H1 (cell line): ENCODE measurements at regions not wholly inside any gene's neighbourhood (a gene's known extent, or its start where the extent isn't known, plus 50 kb on each side); places are given as distances from the start of the nearest gene placed in this dataset.

Experiments
- CTCF ChIA-PET: fragments of 300-600 bp; sonication (Branson Sonifier 250); formaldehyde crosslinking; loops from one replicate; lab custom pipeline; 2021; ENCODE audit not compliant: partially characterized antibody; lab: Charles Lee
- POLR2A ChIA-PET: fragments of 300-600 bp; sonication (Branson Sonifier 250); formaldehyde crosslinking; loops from one replicate; lab custom pipeline; 2021; ENCODE audit warnings: inconsistent platforms; ENCODE audit not compliant: partially characterized antibody; lab: Charles Lee
- DNase-seq, 2 experiments: peaks; one replicate each; pipeline versions ENCODE4 v3.0.0 to v3.0.0-alpha.2; 2010 to 2022; ENCODE audit warnings: low spot score in 2 of 2, low read depth in 1 of 2, mixed read lengths in 1 of 2
- FAIRE-seq: peaks from 2 replicates; lab custom pipeline; 2011; peaks lifted over from hg19 to GRCh38; lab: Jason Lieb, UNC
- H2AFZ ChIP-seq: 2 replicates; pipeline ENCODE4 v1.8.1; 2012; ENCODE audit warnings: low read length, inconsistent platforms
- H2AK5ac ChIP-seq: 2 replicates; pipeline ENCODE4 v1.6.1; 2013; ENCODE audit warnings: low read depth, low read length
- H2BK120ac ChIP-seq: replicated peaks from 2 replicates; pipeline ENCODE3; 2013; ENCODE audit warnings: low read depth, low read length, inconsistent platforms
- H2BK12ac ChIP-seq: 2 replicates; pipeline ENCODE4 v1.6.1; 2013; ENCODE audit warnings: low read depth, low read length
- H2BK15ac ChIP-seq: 2 replicates; pipeline ENCODE4 v1.6.1; 2013; ENCODE audit warnings: low read length
- H2BK20ac ChIP-seq: 2 replicates; pipeline ENCODE4 v1.6.1; 2013; ENCODE audit warnings: low read length
- H2BK5ac ChIP-seq: 2 replicates; pipeline ENCODE4 v1.6.1; 2013; ENCODE audit warnings: low read depth, low read length
- H3K14ac ChIP-seq: 2 replicates; pipeline ENCODE4 v1.6.1; 2013; ENCODE audit warnings: inconsistent platforms; ENCODE audit not compliant: insufficient read length
- H3K18ac ChIP-seq: 2 replicates; pipeline ENCODE4 v1.6.1; 2013; ENCODE audit warnings: low read length; ENCODE audit errors: extremely low read depth
- H3K23ac ChIP-seq: 2 replicates; pipeline ENCODE4 v1.6.1; 2013; ENCODE audit warnings: inconsistent platforms; ENCODE audit not compliant: insufficient read length
- H3K23me2 ChIP-seq: 2 replicates; pipeline ENCODE4 v1.6.1; 2013; ENCODE audit warnings: low read depth, low read length
- H3K27ac ChIP-seq: 2 replicates; pipeline ENCODE4 v1.6.1; 2011; ENCODE audit warnings: low read depth, low read length, inconsistent platforms
- H3K27me3 ChIP-seq, 4 experiments: replicated peaks in 1 of 4; 1 replicate in 1 of 4; 2 replicates in 3 of 4; pipeline versions ENCODE4 v1.6.1 to v1.8.1; 2011 to 2013; ENCODE audit warnings: low read length in 3 of 4, mild to moderate bottlenecking in 3 of 4, inconsistent platforms in 2 of 4, mixed read lengths in 2 of 4, moderate library complexity in 1 of 4; ENCODE audit not compliant: control insufficient read depth in 3 of 4, insufficient read depth in 3 of 4; ENCODE audit errors: extremely low read depth in 1 of 4
- H3K36me3 ChIP-seq, 4 experiments: 2 replicates each; pipeline versions ENCODE4 v1.6.1 to v1.8.1; 2011 to 2013; ENCODE audit warnings: mild to moderate bottlenecking in 4 of 4, low read length in 3 of 4, moderate library complexity in 2 of 4, control low read depth in 1 of 4, inconsistent platforms in 1 of 4; ENCODE audit not compliant: insufficient read depth in 4 of 4, control insufficient read depth in 2 of 4
- H3K4ac ChIP-seq: replicated peaks from 2 replicates; pipeline ENCODE3; 2013; ENCODE audit warnings: low read length, low read depth, mixed read lengths, inconsistent platforms; ENCODE audit not compliant: insufficient read length
- H3K4me1 ChIP-seq, 4 experiments: replicated peaks in 1 of 4; 1 replicate in 1 of 4; 2 replicates in 3 of 4; pipeline versions ENCODE4 v1.6.1 to v1.8.1; 2011 to 2013; ENCODE audit warnings: low read length in 3 of 4, inconsistent platforms in 2 of 4, mixed read lengths in 1 of 4; ENCODE audit not compliant: insufficient read depth in 4 of 4, control insufficient read depth in 3 of 4
- H3K4me2 ChIP-seq, 2 experiments: 2 replicates each; pipeline versions ENCODE4 v1.6.1 to v1.8.1; 2011 to 2013; ENCODE audit warnings: low read depth in 2 of 2, low read length in 2 of 2, control low read depth in 1 of 2, inconsistent platforms in 1 of 2, mild to moderate bottlenecking in 1 of 2; ENCODE audit not compliant: insufficient read depth in 1 of 2
- H3K4me3 ChIP-seq, 4 experiments: fragments of 200-600, 300-600 bp in 1 of 4; sonication (generic), shearing (Covaris generic), sonication (Bioruptor Twin) in 1 of 4; 2 replicates each; pipeline versions ENCODE4 v1.5.1 to v1.8.1; 2011 to 2016; ENCODE audit warnings: low read length in 4 of 4, low read depth in 3 of 4, control low read depth in 2 of 4, inconsistent platforms in 2 of 4, mild to moderate bottlenecking in 2 of 4, mixed read lengths in 1 of 4, moderate library complexity in 1 of 4; ENCODE audit not compliant: insufficient read depth in 2 of 4; ENCODE audit errors: extremely low read depth in 1 of 4
- H3K56ac ChIP-seq: replicated peaks from 2 replicates; pipeline ENCODE3; 2013; ENCODE audit warnings: low read depth, mild to moderate bottlenecking, mixed read lengths, low read length, inconsistent platforms; ENCODE audit not compliant: insufficient read length
- H3K79me1 ChIP-seq: 2 replicates; pipeline ENCODE4 v1.6.1; 2013; ENCODE audit warnings: low read depth, low read length, control low read depth
- H3K79me2 ChIP-seq, 2 experiments: 2 replicates each; pipeline versions ENCODE4 v1.6.1 to v1.8.1; 2012 to 2013; ENCODE audit warnings: low read length in 2 of 2, mild to moderate bottlenecking in 2 of 2, inconsistent platforms in 1 of 2; ENCODE audit not compliant: insufficient read depth in 2 of 2, control insufficient read depth in 1 of 2
- H3K9ac ChIP-seq, 4 experiments: replicated peaks in 1 of 4; 1 replicate in 1 of 4; 2 replicates in 3 of 4; pipeline versions ENCODE4 v1.6.1 to v1.8.1; 2011 to 2013; ENCODE audit warnings: low read depth in 3 of 4, low read length in 3 of 4, control low read depth in 2 of 4, mild to moderate bottlenecking in 2 of 4, moderate library complexity in 2 of 4, inconsistent platforms in 1 of 4; ENCODE audit errors: extremely low read depth in 1 of 4
- H3K9me3 ChIP-seq, 2 experiments: 2 replicates each; pipeline versions ENCODE4 v1.6.1 to v1.8.1; 2012 to 2013; ENCODE audit warnings: mild to moderate bottlenecking in 2 of 2, moderate library complexity in 2 of 2, control low read depth in 1 of 2, inconsistent platforms in 1 of 2, low read depth in 1 of 2, low read length in 1 of 2, mixed read lengths in 1 of 2; ENCODE audit not compliant: insufficient read depth in 2 of 2
- H4K20me1 ChIP-seq, 2 experiments: replicated peaks in 1 of 2; 2 replicates each; pipeline versions ENCODE3 to v1.8.1; 2011 to 2013; ENCODE audit warnings: inconsistent platforms in 2 of 2, low read length in 2 of 2, mild to moderate bottlenecking in 1 of 2; ENCODE audit not compliant: insufficient read depth in 2 of 2, control insufficient read depth in 1 of 2
- H4K5ac ChIP-seq: 2 replicates; pipeline ENCODE4 v1.6.1; 2013; ENCODE audit warnings: low read length, low read depth, mixed read lengths, inconsistent platforms; ENCODE audit not compliant: insufficient read length
- H4K8ac ChIP-seq: 2 replicates; pipeline ENCODE4 v1.8.0; 2013; ENCODE audit warnings: mild to moderate bottlenecking, moderate library complexity, low read length, inconsistent platforms; ENCODE audit not compliant: insufficient read depth; ENCODE audit errors: extremely low read depth
- H4K91ac ChIP-seq: replicated peaks from 2 replicates; pipeline ENCODE3; 2013; ENCODE audit warnings: low read length, mixed read lengths, inconsistent platforms; ENCODE audit not compliant: insufficient read length
- BCL11A ChIP-seq, 2 experiments: IDR thresholded peaks; one replicate each; pipeline ENCODE4 v1.6.1; 2011; ENCODE audit warnings: low read depth in 2 of 2, low read length in 2 of 2, mild to moderate bottlenecking in 2 of 2
- CHD2 ChIP-seq: IDR thresholded peaks from 2 replicates; pipeline ENCODE4 v1.6.1; 2012; ENCODE audit warnings: low read length, improper control_type of control experiment
- EGR1 ChIP-seq: IDR thresholded peaks from 2 replicates; pipeline ENCODE4 v1.6.1; 2011; ENCODE audit warnings: low read depth, low read length, borderline replicate concordance
- EP300 ChIP-seq, 2 experiments: IDR thresholded peaks; 1 replicate in 1 of 2; 2 replicates in 1 of 2; pipeline ENCODE4 v1.6.1; 2011 to 2012; ENCODE audit warnings: low read depth in 2 of 2, low read length in 2 of 2, mild to moderate bottlenecking in 2 of 2, borderline replicate concordance in 1 of 2, inconsistent platforms in 1 of 2, moderate library complexity in 1 of 2
- GABPA ChIP-seq: IDR thresholded peaks from 2 replicates; pipeline ENCODE4 v1.6.1; 2011; ENCODE audit warnings: mild to moderate bottlenecking, low read length, moderate library complexity, borderline replicate concordance; ENCODE audit not compliant: insufficient read depth
- HDAC2 ChIP-seq, 2 experiments: fragments of 300-600 bp in 1 of 2; sonication (generic) in 1 of 2; IDR thresholded peaks; 2 replicates each; pipeline ENCODE4 v1.6.1; 2011 to 2012; ENCODE audit warnings: low read depth in 2 of 2, low read length in 2 of 2, mild to moderate bottlenecking in 2 of 2, moderate library complexity in 2 of 2, borderline replicate concordance in 1 of 2, inconsistent platforms in 1 of 2
- JUN ChIP-seq: IDR thresholded peaks from 2 replicates; pipeline ENCODE4 v1.6.1; 2011; ENCODE audit warnings: low read depth, mild to moderate bottlenecking, improper control_type of control experiment, low read length
- MAFK ChIP-seq: IDR thresholded peaks from 2 replicates; pipeline ENCODE4 v1.6.1; 2012; ENCODE audit warnings: low read depth, mild to moderate bottlenecking, improper control_type of control experiment, low read length
- RNF2 ChIP-seq: fragments of 200-900, 300-1000 bp; sonication (generic); IDR thresholded peaks from 2 replicates; pipeline ENCODE4 v1.7.1; 2016; ENCODE audit warnings: borderline replicate concordance, low read depth, mild to moderate bottlenecking, antibody characterized with exemption, low read length; ENCODE audit not compliant: poor library complexity, severe bottlenecking; ENCODE audit errors: missing control alignments
- RXRA ChIP-seq: IDR thresholded peaks from 2 replicates; pipeline ENCODE4 v1.6.1; 2011; ENCODE audit warnings: low read depth, mild to moderate bottlenecking, low read length, moderate library complexity; ENCODE audit not compliant: insufficient read depth
- SAP30 ChIP-seq: fragments of 300-600 bp; sonication (generic); IDR thresholded peaks from 2 replicates; pipeline ENCODE4 v1.7.1; 2012; ENCODE audit warnings: low read length, moderate library complexity, mild to moderate bottlenecking, inconsistent platforms; ENCODE audit not compliant: insufficient read depth, insufficient replicate concordance
- TAF7 ChIP-seq: optimal IDR thresholded peaks from 2 replicates; pipeline ENCODE3; 2011; ENCODE audit warnings: low read depth, mild to moderate bottlenecking, inconsistent platforms, low read length, moderate library complexity, borderline replicate concordance
- WGBS, 2 experiments: shearing (Covaris generic) in 1 of 2; methylation state at CpG; one replicate each; pipeline versions ENCODE4 v1.1.6 to v1.1.7; 2013 to 2015; ENCODE audit warnings: low lambda C conversion rate in 2 of 2, mixed read lengths in 2 of 2, inconsistent platforms in 1 of 2, low coverage in 1 of 2, missing lambda C conversion rate in 1 of 2; ENCODE audit not compliant: insufficient replicate concordance in 2 of 2, insufficient coverage in 1 of 2, insufficient read length in 1 of 2; ENCODE audit errors: extremely low coverage in 1 of 2, missing lambda C conversion rate in 1 of 2; 5-methylcytosine and 5-hydroxymethylcytosine counted together
- TF ChIP-seq, protein P1 (sequence below): IDR thresholded peaks from 2 replicates; pipeline ENCODE4 v1.6.1; 2012; ENCODE audit warnings: inconsistent platforms

DNA sequence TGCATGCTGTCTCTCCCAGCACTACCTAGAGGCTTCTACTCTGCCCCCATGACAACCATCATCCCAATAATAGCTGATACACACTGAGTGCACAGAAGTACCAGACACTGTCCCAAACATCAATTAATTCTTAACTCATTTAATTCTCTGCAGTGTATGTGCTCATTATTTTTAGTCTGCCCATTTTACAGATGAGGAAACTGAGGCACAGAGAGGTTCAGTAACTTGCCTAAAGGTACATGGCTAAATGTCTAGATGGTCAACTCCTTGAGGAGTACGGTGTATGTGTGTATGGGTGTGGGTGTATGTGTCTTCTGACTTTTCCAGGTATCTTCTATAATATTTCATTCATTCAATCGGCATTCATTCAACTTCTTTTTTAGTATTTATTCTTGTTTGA, 407.9 kb downstream of the SOX9 start:
- H3K23me2 ChIP-seq: no peaks in the 10 kb centered on the region; the same call in 1 of the 2 replicates
- H2BK15ac ChIP-seq: no peak overlapping the region
- no peak overlapping the region for H3K27ac ChIP-seq
- no peaks in the 10 kb centered on the region for H3K79me1 ChIP-seq
- H3K79me2 ChIP-seq: no peaks in the 10 kb centered on the region
- H2AK5ac ChIP-seq: no peak overlapping the region
- H4K5ac ChIP-seq: no peak overlapping the region
- no peak overlapping the region for H3K4me3 ChIP-seq
- no peak overlapping the region for H2BK5ac ChIP-seq
- H2AFZ ChIP-seq: no peak overlapping the region
- H3K9me3 ChIP-seq: no peaks in the 10 kb centered on the region
- ChIA-PET CTCF (interaction anchor here (1.1 to 2.3 kb wide), 3 partner anchors 11 to 139 kb away, joined by 3 to 9 read pairs (median 3); no protein-coding TSS in a partner anchor), POLR2A (no interaction called here)
- H4K20me1 ChIP-seq: no peaks in the 10 kb centered on the region
- H2BK120ac ChIP-seq: no peak overlapping the region
- FAIRE-seq (no peak), DNase-seq (no peak)
- H3K4me1 ChIP-seq: no peaks in the 10 kb centered on the region
- H4K91ac ChIP-seq: no peak overlapping the region
- no peak overlapping the region for H3K14ac ChIP-seq
- H2BK12ac ChIP-seq: no peak overlapping the region
- H3K4ac ChIP-seq: no peak overlapping the region
- no peak overlapping the region for H4K8ac ChIP-seq
- no peak overlapping the region for H3K56ac ChIP-seq
- H3K4me2 ChIP-seq: no peak overlapping the region
- 92% methylated on average over 2 of the region's 2 CpGs; no CpG with 5 or more reads in 1 of the 2 experiments for WGBS, 2 experiments
- no peaks in the 10 kb centered on the region for H3K36me3 ChIP-seq
- H3K18ac ChIP-seq: no peak overlapping the region
- H2BK20ac ChIP-seq: no peak overlapping the region
- H3K27me3 ChIP-seq: no peaks in the 10 kb centered on the region
- H3K9ac ChIP-seq: no peak overlapping the region
- no peak overlapping the region for H3K23ac ChIP-seq
- TF ChIP-seq TAF7: no peak
- no peak for TF ChIP-seq BCL11A (IDR thresholded peaks at IDR 0.05; ENCODE audit: low read depth in 2 of 2, low read length in 2 of 2)
- TF ChIP-seq GABPA: no peak
- TF ChIP-seq RNF2: no peak
- TF ChIP-seq, protein P1, sequence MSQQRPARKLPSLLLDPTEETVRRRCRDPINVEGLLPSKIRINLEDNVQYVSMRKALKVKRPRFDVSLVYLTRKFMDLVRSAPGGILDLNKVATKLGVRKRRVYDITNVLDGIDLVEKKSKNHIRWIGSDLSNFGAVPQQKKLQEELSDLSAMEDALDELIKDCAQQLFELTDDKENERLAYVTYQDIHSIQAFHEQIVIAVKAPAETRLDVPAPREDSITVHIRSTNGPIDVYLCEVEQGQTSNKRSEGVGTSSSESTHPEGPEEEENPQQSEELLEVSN: no peak
- TF ChIP-seq RXRA: no peak
- TF ChIP-seq SAP30: no peak
- no peak for TF ChIP-seq EGR1
- no peak for TF ChIP-seq MAFK
- no peak for TF ChIP-seq EP300 (IDR thresholded peaks at IDR 0.05; ENCODE audit: borderline replicate concordance in 1 of 2, low read depth in 2 of 2, low read length in 2 of 2)
- TF ChIP-seq JUN: no peak
- TF ChIP-seq HDAC2 (IDR thresholded peaks at IDR 0.05; ENCODE audit: borderline replicate concordance in 1 of 2, low read depth in 2 of 2, low read length in 2 of 2): no peak
- no peak for TF ChIP-seq CHD2
